ENCODE measurements at regions not wholly inside any gene's neighbourhood (a gene's known extent, or its start where the extent isn't known, plus 50 kb on each side); places are given as distances from the start of the nearest gene placed in this dataset.

GRCh38 chr7:89602984-89603383 is 551.3 kb upstream of the STEAP1 start:
- TF ChIP-seq POLR2A (IDR thresholded peaks at IDR 0.05; ENCODE audit: low read depth, low read length) (no peak), TAF1 (IDR thresholded peaks at IDR 0.05; ENCODE audit: borderline replicate concordance, low read depth, low read length) (no peak), POLR2AphosphoS5 (IDR thresholded peaks at IDR 0.05; ENCODE audit: low read depth, low read length) (no peak)

Measured in GM12892 (cell line).